Liver (tissue), 3 donors: ENCODE measurements at regions not wholly inside any gene's neighbourhood (a gene's known extent, or its start where the extent isn't known, plus 50 kb on each side); places are given as distances from the start of the nearest gene placed in this dataset.

Experiments
- EGR1 ChIP-seq, 2 donors: IDR thresholded peaks; 2 replicates each; pipeline ENCODE4 v1.6.1; 2016 to 2018; ENCODE audit warnings: antibody characterized with exemption in 2 of 2, low read depth in 2 of 2
- FOXA1 ChIP-seq: IDR thresholded peaks from 2 replicates; pipeline ENCODE4 v1.6.1; 2016; ENCODE audit warnings: antibody characterized with exemption
- GABPA ChIP-seq, 2 donors: IDR thresholded peaks in 1 of 2; conservative IDR thresholded peaks in 1 of 2; 2 replicates each; pipeline ENCODE4 v1.6.1; 2016; ENCODE audit warnings: antibody characterized with exemption in 2 of 2, mild to moderate bottlenecking in 1 of 2, moderate library complexity in 1 of 2
- JUND ChIP-seq, 2 donors: IDR thresholded peaks; 2 replicates each; pipeline ENCODE4 v1.6.1; 2016; ENCODE audit warnings: antibody characterized with exemption in 2 of 2
- RAD21 ChIP-seq, 2 donors: IDR thresholded peaks; 2 replicates each; pipeline ENCODE4 v1.6.1; 2016; ENCODE audit warnings: antibody characterized with exemption in 2 of 2, mild to moderate bottlenecking in 2 of 2
- REST ChIP-seq: IDR thresholded peaks from 2 replicates; pipeline ENCODE4 v1.6.1; 2016; ENCODE audit warnings: antibody characterized with exemption, mild to moderate bottlenecking
- RXRA ChIP-seq, 2 donors: IDR thresholded peaks; 2 replicates each; pipeline ENCODE4 v1.6.1; 2017 to 2018; ENCODE audit warnings: antibody characterized with exemption in 2 of 2, mild to moderate bottlenecking in 1 of 2
- SP1 ChIP-seq: IDR thresholded peaks from 2 replicates; pipeline ENCODE4 v1.6.1; 2018; ENCODE audit warnings: antibody characterized with exemption, mild to moderate bottlenecking
- TAF1 ChIP-seq: conservative IDR thresholded peaks from 2 replicates; pipeline ENCODE4 v1.6.1; 2016; ENCODE audit warnings: antibody characterized with exemption, mild to moderate bottlenecking
- YY1 ChIP-seq: IDR thresholded peaks from 2 replicates; pipeline ENCODE4 v1.6.1; 2016; ENCODE audit warnings: antibody characterized with exemption, mild to moderate bottlenecking
- TF ChIP-seq, protein P1 (sequence below): fragments of 150-350 bp; IDR thresholded peaks from 2 replicates; pipeline ENCODE4 v1.5.1; 2017; ENCODE audit warnings: improper control_type of control experiment, low read depth, low read length; ENCODE audit not compliant: missing input control
- TF ChIP-seq, protein P2 (sequence below): IDR thresholded peaks from 2 replicates; pipeline ENCODE4 v1.6.1; 2016; ENCODE audit warnings: antibody characterized with exemption
- TF ChIP-seq, protein P3 (sequence below): IDR thresholded peaks from 2 replicates; pipeline ENCODE4 v1.6.1; 2016; ENCODE audit warnings: antibody characterized with exemption
- donor health status: healthy.
- donor health status: healthy.

GRCh38 chr1:172790245-172790644 lies 131.3 kb downstream of the FASLG start:
- no peak for TF ChIP-seq RXRA (IDR thresholded peaks at IDR 0.05)
- TF ChIP-seq, protein P1, sequence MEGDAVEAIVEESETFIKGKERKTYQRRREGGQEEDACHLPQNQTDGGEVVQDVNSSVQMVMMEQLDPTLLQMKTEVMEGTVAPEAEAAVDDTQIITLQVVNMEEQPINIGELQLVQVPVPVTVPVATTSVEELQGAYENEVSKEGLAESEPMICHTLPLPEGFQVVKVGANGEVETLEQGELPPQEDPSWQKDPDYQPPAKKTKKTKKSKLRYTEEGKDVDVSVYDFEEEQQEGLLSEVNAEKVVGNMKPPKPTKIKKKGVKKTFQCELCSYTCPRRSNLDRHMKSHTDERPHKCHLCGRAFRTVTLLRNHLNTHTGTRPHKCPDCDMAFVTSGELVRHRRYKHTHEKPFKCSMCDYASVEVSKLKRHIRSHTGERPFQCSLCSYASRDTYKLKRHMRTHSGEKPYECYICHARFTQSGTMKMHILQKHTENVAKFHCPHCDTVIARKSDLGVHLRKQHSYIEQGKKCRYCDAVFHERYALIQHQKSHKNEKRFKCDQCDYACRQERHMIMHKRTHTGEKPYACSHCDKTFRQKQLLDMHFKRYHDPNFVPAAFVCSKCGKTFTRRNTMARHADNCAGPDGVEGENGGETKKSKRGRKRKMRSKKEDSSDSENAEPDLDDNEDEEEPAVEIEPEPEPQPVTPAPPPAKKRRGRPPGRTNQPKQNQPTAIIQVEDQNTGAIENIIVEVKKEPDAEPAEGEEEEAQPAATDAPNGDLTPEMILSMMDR, result no peak
- no peak for TF ChIP-seq RAD21 (IDR thresholded peaks at IDR 0.05)
- TF ChIP-seq, protein P2, sequence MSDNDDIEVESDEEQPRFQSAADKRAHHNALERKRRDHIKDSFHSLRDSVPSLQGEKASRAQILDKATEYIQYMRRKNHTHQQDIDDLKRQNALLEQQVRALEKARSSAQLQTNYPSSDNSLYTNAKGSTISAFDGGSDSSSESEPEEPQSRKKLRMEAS, result no peak
- TF ChIP-seq JUND (IDR thresholded peaks at IDR 0.05), result no peak
- no peak for TF ChIP-seq YY1
- no peak for TF ChIP-seq TAF1
- TF ChIP-seq EGR1 (IDR thresholded peaks at IDR 0.05; ENCODE audit: low read depth in 2 of 2), result no peak
- no peak for TF ChIP-seq REST
- no peak for TF ChIP-seq SP1
- TF ChIP-seq FOXA1, result no peak
- TF ChIP-seq GABPA (IDR thresholded peaks at IDR 0.05 in 1 of 2, conservative IDR thresholded peaks at IDR 0.05 in 1 of 2), result no peak
- TF ChIP-seq, protein P3, sequence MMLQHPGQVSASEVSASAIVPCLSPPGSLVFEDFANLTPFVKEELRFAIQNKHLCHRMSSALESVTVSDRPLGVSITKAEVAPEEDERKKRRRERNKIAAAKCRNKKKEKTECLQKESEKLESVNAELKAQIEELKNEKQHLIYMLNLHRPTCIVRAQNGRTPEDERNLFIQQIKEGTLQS, result no peak
